ENCODE measurements at regions not wholly inside any gene's neighbourhood (a gene's known extent, or its start where the extent isn't known, plus 50 kb on each side); places are given as distances from the start of the nearest gene placed in this dataset.

- H3K27me3 Mint-ChIP-seq (ENCODE audit: insufficient read depth, unreplicated experiment) = no peaks in the 10 kb centered on the region
These were observed 133.2 kb downstream of the CBLN1 start for GRCh38 chr16:49148410-49148809.

GRCh38 chr16:49140618-49141017, 141.0 kb downstream of the CBLN1 start:
- CTCF ChIA-PET = no interaction called here
- no peaks in the 10 kb centered on the region for H3K4me1 ChIP-seq
- no peak for DNase-seq
- no TSS peak for BruUV-seq (replicated peaks)
- H3K27me3 Mint-ChIP-seq (ENCODE audit: insufficient read depth, unreplicated experiment) = peaks cover 2% of the 10 kb centered on the region
- TF ChIP-seq, protein P1, sequence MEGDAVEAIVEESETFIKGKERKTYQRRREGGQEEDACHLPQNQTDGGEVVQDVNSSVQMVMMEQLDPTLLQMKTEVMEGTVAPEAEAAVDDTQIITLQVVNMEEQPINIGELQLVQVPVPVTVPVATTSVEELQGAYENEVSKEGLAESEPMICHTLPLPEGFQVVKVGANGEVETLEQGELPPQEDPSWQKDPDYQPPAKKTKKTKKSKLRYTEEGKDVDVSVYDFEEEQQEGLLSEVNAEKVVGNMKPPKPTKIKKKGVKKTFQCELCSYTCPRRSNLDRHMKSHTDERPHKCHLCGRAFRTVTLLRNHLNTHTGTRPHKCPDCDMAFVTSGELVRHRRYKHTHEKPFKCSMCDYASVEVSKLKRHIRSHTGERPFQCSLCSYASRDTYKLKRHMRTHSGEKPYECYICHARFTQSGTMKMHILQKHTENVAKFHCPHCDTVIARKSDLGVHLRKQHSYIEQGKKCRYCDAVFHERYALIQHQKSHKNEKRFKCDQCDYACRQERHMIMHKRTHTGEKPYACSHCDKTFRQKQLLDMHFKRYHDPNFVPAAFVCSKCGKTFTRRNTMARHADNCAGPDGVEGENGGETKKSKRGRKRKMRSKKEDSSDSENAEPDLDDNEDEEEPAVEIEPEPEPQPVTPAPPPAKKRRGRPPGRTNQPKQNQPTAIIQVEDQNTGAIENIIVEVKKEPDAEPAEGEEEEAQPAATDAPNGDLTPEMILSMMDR (IDR thresholded peaks at IDR 0.05; ENCODE audit: insufficient read depth in 1 of 2, low read depth in 1 of 2, low read length in 1 of 2, severe bottlenecking in 1 of 2, unreplicated experiment in 1 of 2) = no peak
- intact Hi-C loops (cut with micrococcal nuclease; ENCODE audit: unreplicated experiment) = no loop called here
- POLR2A ChIA-PET = no interaction called here
- H3K27ac Mint-ChIP-seq (ENCODE audit: unreplicated experiment) = no peak overlapping the region
- no peaks in the 10 kb centered on the region for H3K4me1 Mint-ChIP-seq (ENCODE audit: low read depth, unreplicated experiment)
- no peaks in the 10 kb centered on the region for H3K9me3 Mint-ChIP-seq (ENCODE audit: unreplicated experiment)
- no peaks in the 10 kb centered on the region for H3K27me3 ChIP-seq (replicated peaks; ENCODE audit: control insufficient read depth, insufficient read depth, low read length)
- H3K36me3 Mint-ChIP-seq (ENCODE audit: insufficient read depth, unreplicated experiment) = no peaks in the 10 kb centered on the region
- no peak overlapping the region for H3K4me3 ChIP-seq (ENCODE audit: low read depth, low read length)
- no peak overlapping the region for H3K4me3 Mint-ChIP-seq (ENCODE audit: unreplicated experiment)
- no peaks in the 10 kb centered on the region for H3K9me3 ChIP-seq
- no peaks in the 10 kb centered on the region for H3K36me3 ChIP-seq (ENCODE audit: control insufficient read depth, insufficient read depth, low read length)

More at GRCh38 chr16:49148410-49148809, 133.2 kb downstream of the CBLN1 start:
- POLR2A ChIA-PET = no interaction called here
- CTCF ChIA-PET = no interaction called here
- Mint-ChIP-seq H3K9me3 (ENCODE audit: unreplicated experiment) (peaks cover 6% of the 10 kb centered on the region), H3K4me3 (ENCODE audit: unreplicated experiment) (no peak overlapping the region), H3K27ac (ENCODE audit: unreplicated experiment) (no peak overlapping the region), H3K4me1 (ENCODE audit: low read depth, unreplicated experiment) (no peaks in the 10 kb centered on the region), H3K36me3 (ENCODE audit: insufficient read depth, unreplicated experiment) (no peaks in the 10 kb centered on the region)
- no peak overlapping the region for H3K4me3 ChIP-seq (ENCODE audit: low read depth, low read length)
- BruUV-seq (replicated peaks) = no TSS peak
- intact Hi-C loops (cut with micrococcal nuclease; ENCODE audit: unreplicated experiment) = no loop called here
- TF ChIP-seq, protein P1 (IDR thresholded peaks at IDR 0.05; ENCODE audit: insufficient read depth in 1 of 2, low read depth in 1 of 2, low read length in 1 of 2, severe bottlenecking in 1 of 2, unreplicated experiment in 1 of 2) = no peak
- H3K27me3 ChIP-seq (replicated peaks; ENCODE audit: control insufficient read depth, insufficient read depth, low read length) = no peaks in the 10 kb centered on the region
- H3K36me3 ChIP-seq (ENCODE audit: control insufficient read depth, insufficient read depth, low read length) = no peaks in the 10 kb centered on the region
- H3K9me3 ChIP-seq = no peaks in the 10 kb centered on the region
- H3K4me1 ChIP-seq = no peaks in the 10 kb centered on the region
- DNase-seq = no peak

- intact Hi-C loops (cut with micrococcal nuclease; ENCODE audit: unreplicated experiment) = no loop called here
- H3K4me3 Mint-ChIP-seq (ENCODE audit: unreplicated experiment) = no peak overlapping the region
- TF ChIP-seq, protein P1 (IDR thresholded peaks at IDR 0.05; ENCODE audit: insufficient read depth in 1 of 2, low read depth in 1 of 2, low read length in 1 of 2, severe bottlenecking in 1 of 2, unreplicated experiment in 1 of 2) = no peak
- Histone ChIP-seq H3K27me3 (replicated peaks; ENCODE audit: control insufficient read depth, insufficient read depth, low read length) (no peaks in the 10 kb centered on the region), H3K9me3 (no peaks in the 10 kb centered on the region), H3K4me1 (no peaks in the 10 kb centered on the region), H3K36me3 (ENCODE audit: control insufficient read depth, insufficient read depth, low read length) (no peaks in the 10 kb centered on the region), H3K4me3 (ENCODE audit: low read depth, low read length) (no peak overlapping the region)
- H3K27me3 Mint-ChIP-seq (ENCODE audit: insufficient read depth, unreplicated experiment) = peaks cover 3% of the 10 kb centered on the region
- POLR2A ChIA-PET = no interaction called here
- no TSS peak for BruUV-seq (replicated peaks)
- no peak for DNase-seq
- H3K4me1 Mint-ChIP-seq (ENCODE audit: low read depth, unreplicated experiment) = no peaks in the 10 kb centered on the region
- H3K27ac Mint-ChIP-seq (ENCODE audit: unreplicated experiment) = no peak overlapping the region
- CTCF ChIA-PET = no interaction called here
- H3K9me3 Mint-ChIP-seq (ENCODE audit: unreplicated experiment) = no peaks in the 10 kb centered on the region
- H3K36me3 Mint-ChIP-seq (ENCODE audit: insufficient read depth, unreplicated experiment) = no peaks in the 10 kb centered on the region
These were observed 151.2 kb downstream of the CBLN1 start for GRCh38 chr16:49130397-49130796.

Data from Caco-2 (cell line).